Smooth muscle cell (in vitro differentiated cells): ENCODE measurements at regions not wholly inside any gene's neighbourhood (a gene's known extent, or its start where the extent isn't known, plus 50 kb on each side); places are given as distances from the start of the nearest gene placed in this dataset.

Source experiments
- DNase-seq: peaks from one replicate; lab custom pipeline; 2025; ENCODE audit not compliant: unreplicated experiment; lab: John Stamatoyannopoulos, UW
- H2AFZ ChIP-seq: fragments of 200-600 bp; sonication (generic); 2 replicates; pipeline ENCODE4 v1.6.0; 2016; ENCODE audit warnings: antibody characterized with exemption, low read depth, mild to moderate bottlenecking
- H3F3A ChIP-seq: fragments of 200-600 bp; sonication (generic); 2 replicates; pipeline ENCODE4 v1.6.0; 2017; ENCODE audit warnings: antibody characterized with exemption, low read depth
- H3K27ac ChIP-seq: fragments of 200-600 bp; sonication (generic); 2 replicates; pipeline ENCODE4 v1.5.1; 2016; ENCODE audit warnings: low read depth, mild to moderate bottlenecking
- H3K27me3 ChIP-seq: fragments of 200-600 bp; sonication (generic); 2 replicates; pipeline ENCODE4 v1.6.1; 2016; ENCODE audit warnings: low read depth, mild to moderate bottlenecking
- H3K36me3 ChIP-seq: fragments of 200-600 bp; sonication (generic); 2 replicates; pipeline ENCODE4 v1.5.1; 2016; ENCODE audit warnings: low read depth
- H3K4me1 ChIP-seq: fragments of 200-600 bp; sonication (generic); 2 replicates; pipeline ENCODE4 v1.5.1; 2016; ENCODE audit warnings: low read depth
- H3K4me2 ChIP-seq: fragments of 200-600 bp; sonication (generic); 2 replicates; pipeline ENCODE4 v1.6.0; 2016; ENCODE audit warnings: mild to moderate bottlenecking
- H3K4me3 ChIP-seq: fragments of 200-600 bp; sonication (generic); 2 replicates; pipeline ENCODE4 v1.5.1; 2016; ENCODE audit warnings: mild to moderate bottlenecking
- H3K79me2 ChIP-seq: fragments of 200-600 bp; sonication (generic); 2 replicates; pipeline ENCODE4 v1.6.0; 2016; ENCODE audit warnings: low read depth, mild to moderate bottlenecking
- H3K9ac ChIP-seq: fragments of 200-600 bp; sonication (generic); 2 replicates; pipeline ENCODE4 v1.6.0; 2016; ENCODE audit warnings: low read depth
- H3K9me3 ChIP-seq: fragments of 200-600 bp; sonication (generic); replicated peaks from 2 replicates; pipeline ENCODE4 v1.5.1; 2016; ENCODE audit warnings: low read depth
- H4K20me1 ChIP-seq: fragments of 200-600 bp; sonication (generic); 2 replicates; pipeline ENCODE4 v1.6.0; 2016; ENCODE audit warnings: low read depth
- WGBS: methylation state at CpG from one replicate; pipeline ENCODE4 v1.1.7; 2016; ENCODE audit warnings: low lambda C conversion rate; 5-methylcytosine and 5-hydroxymethylcytosine counted together
- TF ChIP-seq, protein P1 (sequence below): fragments of 200-600 bp; sonication (generic); IDR thresholded peaks from 2 replicates; pipeline ENCODE4 v1.5.1; 2017; ENCODE audit warnings: borderline replicate concordance, mild to moderate bottlenecking, antibody characterized with exemption; ENCODE audit not compliant: insufficient read depth, poor library complexity, severe bottlenecking

DNA sequence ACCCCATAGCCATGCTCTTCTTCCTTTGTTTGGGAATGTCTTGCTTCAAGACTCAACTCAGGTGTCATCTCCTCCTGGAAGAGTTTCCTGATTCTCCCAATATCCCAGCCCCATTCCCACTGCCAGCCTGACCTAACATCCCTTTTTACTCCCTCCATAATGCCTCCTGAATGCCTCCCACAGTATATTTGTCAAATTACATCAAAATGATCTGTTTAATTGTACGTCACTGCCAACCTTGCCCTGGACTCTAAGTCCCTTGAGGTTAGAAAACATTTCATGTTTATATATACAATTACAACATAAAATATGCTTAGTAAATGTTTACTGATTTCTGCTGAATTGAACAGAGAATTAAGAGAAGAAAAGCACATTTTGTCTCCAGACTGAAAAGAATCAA lies 301.6 kb upstream of the PDE4D start:
- Histone ChIP-seq H3K27ac (no peak overlapping the region), H4K20me1 (no peaks in the 10 kb centered on the region), H3K4me2 (no peak overlapping the region), H3K4me1 (no peaks in the 10 kb centered on the region), H3K4me3 (no peak overlapping the region), H3K79me2 (no peaks in the 10 kb centered on the region), H3K9ac (no peak overlapping the region), H3K27me3 (no peaks in the 10 kb centered on the region), H3F3A (no peaks in the 10 kb centered on the region), H3K36me3 (no peaks in the 10 kb centered on the region), H3K9me3 (no peaks in the 10 kb centered on the region), H2AFZ (no peak overlapping the region)
- WGBS = 93% methylated on average over 1 of the region's 1 CpG
- TF ChIP-seq, protein P1, sequence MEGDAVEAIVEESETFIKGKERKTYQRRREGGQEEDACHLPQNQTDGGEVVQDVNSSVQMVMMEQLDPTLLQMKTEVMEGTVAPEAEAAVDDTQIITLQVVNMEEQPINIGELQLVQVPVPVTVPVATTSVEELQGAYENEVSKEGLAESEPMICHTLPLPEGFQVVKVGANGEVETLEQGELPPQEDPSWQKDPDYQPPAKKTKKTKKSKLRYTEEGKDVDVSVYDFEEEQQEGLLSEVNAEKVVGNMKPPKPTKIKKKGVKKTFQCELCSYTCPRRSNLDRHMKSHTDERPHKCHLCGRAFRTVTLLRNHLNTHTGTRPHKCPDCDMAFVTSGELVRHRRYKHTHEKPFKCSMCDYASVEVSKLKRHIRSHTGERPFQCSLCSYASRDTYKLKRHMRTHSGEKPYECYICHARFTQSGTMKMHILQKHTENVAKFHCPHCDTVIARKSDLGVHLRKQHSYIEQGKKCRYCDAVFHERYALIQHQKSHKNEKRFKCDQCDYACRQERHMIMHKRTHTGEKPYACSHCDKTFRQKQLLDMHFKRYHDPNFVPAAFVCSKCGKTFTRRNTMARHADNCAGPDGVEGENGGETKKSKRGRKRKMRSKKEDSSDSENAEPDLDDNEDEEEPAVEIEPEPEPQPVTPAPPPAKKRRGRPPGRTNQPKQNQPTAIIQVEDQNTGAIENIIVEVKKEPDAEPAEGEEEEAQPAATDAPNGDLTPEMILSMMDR = no peak
- DNase-seq = no peak

DNA sequence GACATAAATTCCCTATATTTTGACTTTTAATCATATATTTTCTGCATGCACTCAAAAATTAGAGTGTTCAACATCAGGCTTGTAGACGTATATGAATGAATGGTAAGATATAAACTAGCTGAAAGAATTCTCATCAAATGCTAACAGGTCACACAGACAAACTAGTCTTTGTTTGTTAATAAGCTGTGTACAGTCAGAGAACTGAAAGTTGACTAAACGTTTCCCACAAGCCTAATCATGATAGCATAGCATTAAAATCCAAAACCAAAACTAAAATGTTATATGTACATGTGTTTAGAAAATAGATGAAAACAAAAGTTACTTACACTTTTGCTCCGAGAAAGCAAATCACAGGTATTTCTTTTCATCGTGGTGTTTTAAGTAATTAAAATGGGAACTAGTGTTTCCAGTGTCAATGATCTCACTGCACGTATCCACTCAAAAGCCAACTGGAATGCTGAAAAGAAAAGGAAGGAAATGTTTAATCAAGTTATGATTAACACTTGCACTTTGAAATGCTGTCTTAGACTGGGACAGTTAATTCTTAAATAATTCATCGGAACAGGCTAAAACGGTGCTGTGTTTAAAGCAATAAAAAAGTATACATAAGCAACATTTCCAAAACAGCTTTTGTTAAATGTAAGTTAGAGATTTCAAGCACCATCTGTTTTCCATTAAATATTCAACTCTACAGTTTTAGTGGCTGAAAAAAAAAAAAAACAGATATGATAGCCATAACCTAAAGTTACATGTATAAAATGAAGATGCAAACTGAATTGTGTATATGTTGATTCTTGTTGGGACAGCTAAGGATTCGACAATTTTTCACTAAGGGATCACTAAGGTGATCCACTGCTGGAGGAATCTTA lies 291.9 kb upstream of the PDE4D start:
- Histone ChIP-seq H3K4me3 (no peak overlapping the region), H3K79me2 (no peaks in the 10 kb centered on the region), H4K20me1 (no peaks in the 10 kb centered on the region), H3K27me3 (no peaks in the 10 kb centered on the region), H2AFZ (no peak overlapping the region), H3K9me3 (no peaks in the 10 kb centered on the region), H3K27ac (no peak overlapping the region), H3F3A (no peaks in the 10 kb centered on the region), H3K36me3 (no peaks in the 10 kb centered on the region), H3K9ac (no peak overlapping the region), H3K4me2 (no peak overlapping the region), H3K4me1 (no peaks in the 10 kb centered on the region)
- DNase-seq = no peak
- TF ChIP-seq, protein P1 = no peak
- WGBS = 75% methylated on average over 8 of the region's 8 CpGs

DNA sequence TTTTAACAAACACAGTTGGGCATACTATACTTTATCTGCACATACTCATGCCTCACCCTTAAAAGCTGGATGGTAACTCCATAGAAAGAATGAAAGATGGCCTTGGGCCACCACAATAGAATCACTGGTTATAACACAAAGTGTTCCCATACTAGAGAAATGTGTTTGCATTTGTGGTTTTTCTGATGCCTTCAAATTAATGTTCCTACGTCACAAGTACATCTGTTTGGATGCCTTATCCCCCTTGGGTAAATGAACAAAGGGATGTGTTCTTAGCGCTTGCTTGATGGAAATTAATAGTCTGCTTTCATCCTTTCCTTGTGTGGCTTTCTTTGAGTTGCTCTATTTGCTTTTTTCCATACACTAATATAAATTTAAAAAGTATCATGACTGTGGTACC lies 291.1 kb upstream of the PDE4D start:
- Histone ChIP-seq H3K36me3 (no peaks in the 10 kb centered on the region), H4K20me1 (no peaks in the 10 kb centered on the region), H3K4me2 (no peak overlapping the region), H3K79me2 (no peaks in the 10 kb centered on the region), H3K9me3 (no peaks in the 10 kb centered on the region), H3K27me3 (no peaks in the 10 kb centered on the region), H2AFZ (no peak overlapping the region), H3K4me3 (no peak overlapping the region), H3K9ac (no peak overlapping the region), H3F3A (no peaks in the 10 kb centered on the region), H3K4me1 (no peaks in the 10 kb centered on the region), H3K27ac (no peak overlapping the region)
- no peak for DNase-seq
- whole genome bisulfite sequencing = 75% methylated on average over 2 of the region's 2 CpGs
- TF ChIP-seq, protein P1 = no peak

DNA sequence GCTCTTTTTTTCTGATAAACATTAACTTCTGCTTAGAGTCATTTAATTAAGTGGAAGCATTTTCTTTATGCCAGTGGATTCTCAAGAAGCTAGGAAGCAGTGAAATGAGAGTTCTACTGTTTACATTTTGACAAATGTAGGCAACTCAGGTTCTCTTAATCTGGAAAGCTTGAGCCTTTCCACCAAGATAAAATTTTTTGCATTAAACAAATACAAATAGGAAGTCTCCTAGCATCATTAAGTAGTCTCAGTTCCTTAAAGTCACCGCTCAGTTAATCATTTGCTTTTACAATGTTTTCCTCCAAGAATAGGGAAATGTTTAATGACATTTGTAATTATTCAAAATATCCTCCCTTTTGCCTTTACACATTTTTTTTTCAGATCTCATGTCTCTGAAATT lies 290.4 kb upstream of the PDE4D start:
- WGBS = 91% methylated on average over 1 of the region's 1 CpG
- no peaks in the 10 kb centered on the region for H3K27me3 ChIP-seq
- H2AFZ ChIP-seq = no peak overlapping the region
- H3K79me2 ChIP-seq = no peaks in the 10 kb centered on the region
- DNase-seq = no peak
- no peak overlapping the region for H3K4me3 ChIP-seq
- H3K9ac ChIP-seq = no peak overlapping the region
- no peaks in the 10 kb centered on the region for H3K4me1 ChIP-seq
- H3K27ac ChIP-seq = no peak overlapping the region
- no peaks in the 10 kb centered on the region for H3K9me3 ChIP-seq
- H3F3A ChIP-seq = no peaks in the 10 kb centered on the region
- H4K20me1 ChIP-seq = no peaks in the 10 kb centered on the region
- H3K36me3 ChIP-seq = no peaks in the 10 kb centered on the region
- H3K4me2 ChIP-seq = no peak overlapping the region
- TF ChIP-seq, protein P1 = no peak
